WTC11 (cell line): ENCODE measurements at regions not wholly inside any gene's neighbourhood (a gene's known extent, or its start where the extent isn't known, plus 50 kb on each side); places are given as distances from the start of the nearest gene placed in this dataset.

ENCODE experiments used
- ATAC-seq: fragments of 200-7000 bp; cut with Tn5 transposase; 2 replicates; pipeline ENCODE4 v1.10.0; 2021; ENCODE audit warnings: mild to moderate bottlenecking, moderate library complexity
- CTCF ChIA-PET: fragments of 300-600 bp; sonication (Branson Sonifier 250); formaldehyde crosslinking; loops from one replicate; lab custom pipeline; 2021; ENCODE audit warnings: antibody characterized with exemption; lab: Charles Lee
- POLR2A ChIA-PET: fragments of 350-600 bp; sonication (Branson Sonifier 250); formaldehyde crosslinking; loops from one replicate; lab custom pipeline; 2021; ENCODE audit warnings: antibody characterized with exemption; lab: Charles Lee
- DNase-seq: peaks from one replicate; pipeline ENCODE4 v3.0.0; 2021; ENCODE audit warnings: low spot score
- H3K27ac Mint-ChIP-seq: 2 replicates; pipeline ENCODE4 v1.8.0; 2021; ENCODE audit warnings: mixed read lengths
- H3K27me3 Mint-ChIP-seq: 2 replicates; pipeline ENCODE4 v1.8.0; 2021; ENCODE audit warnings: low read depth, mild to moderate bottlenecking, moderate library complexity, mixed read lengths
- H3K36me3 Mint-ChIP-seq: 2 replicates; pipeline ENCODE4 v1.8.0; 2021; ENCODE audit warnings: mixed read lengths
- H3K4me1 Mint-ChIP-seq: 2 replicates; pipeline ENCODE4 v1.8.0; 2022; ENCODE audit warnings: mixed read lengths
- H3K4me3 Mint-ChIP-seq: 2 replicates; pipeline ENCODE4 v1.8.0; 2021; ENCODE audit warnings: mild to moderate bottlenecking, moderate library complexity, mixed read lengths
- H3K9me3 Mint-ChIP-seq: 2 replicates; pipeline ENCODE4 v1.8.0; 2021; ENCODE audit warnings: mixed read lengths
- ELF4 ChIP-seq: sonication (generic); formaldehyde crosslinking; IDR thresholded peaks from 2 replicates; pipeline ENCODE4 v1.8.1; 2022; ENCODE audit warnings: low read depth, mild to moderate bottlenecking, moderate library complexity, missing genetic modification reagents
- GTF2I ChIP-seq: fragments of 250-450 bp; sonication (Bioruptor Pico); conservative IDR thresholded peaks from 2 replicates; pipeline ENCODE4 v1.4.0; 2021; ENCODE audit warnings: mild to moderate bottlenecking
- IRF2 ChIP-seq: sonication (generic); formaldehyde crosslinking; IDR thresholded peaks from 2 replicates; pipeline ENCODE4 v1.8.0; 2022; ENCODE audit warnings: low read depth, missing genetic modification reagents, borderline replicate concordance
- JAZF1 ChIP-seq: fragments of 250-450 bp; sonication (Bioruptor Pico); IDR thresholded peaks from 2 replicates; pipeline ENCODE4 v1.9.0; 2021; ENCODE audit warnings: moderate library complexity, mild to moderate bottlenecking, inconsistent platforms
- JUN ChIP-seq: sonication (generic); formaldehyde crosslinking; IDR thresholded peaks from 2 replicates; pipeline ENCODE4 v1.8.0; 2023; ENCODE audit warnings: mild to moderate bottlenecking, missing genetic modification reagents
- MYBL2 ChIP-seq: sonication (generic); formaldehyde crosslinking; IDR thresholded peaks from 2 replicates; pipeline ENCODE4 v1.8.1; 2023; ENCODE audit warnings: mild to moderate bottlenecking, moderate library complexity, missing genetic modification reagents
- NFATC4 ChIP-seq: fragments of 250-450 bp; sonication (Bioruptor Pico); IDR thresholded peaks from 2 replicates; pipeline ENCODE4 v1.9.0; 2021; ENCODE audit warnings: mild to moderate bottlenecking
- NR1H2 ChIP-seq: sonication (generic); formaldehyde crosslinking; IDR thresholded peaks from 2 replicates; pipeline ENCODE4 v1.9.0; 2021; ENCODE audit warnings: mild to moderate bottlenecking, moderate library complexity, missing genetic modification reagents
- SOX15 ChIP-seq: fragments of 250-450 bp; sonication (Bioruptor Pico); IDR thresholded peaks from 2 replicates; pipeline ENCODE4 v1.9.0; 2021; ENCODE audit warnings: mild to moderate bottlenecking
- SP1 ChIP-seq: sonication (generic); formaldehyde crosslinking; conservative IDR thresholded peaks from 2 replicates; pipeline ENCODE4 v1.8.1; 2022; ENCODE audit warnings: missing genetic modification reagents
- TCF7 ChIP-seq: sonication (generic); formaldehyde crosslinking; IDR thresholded peaks from 2 replicates; pipeline ENCODE4 v1.8.0; 2022; ENCODE audit warnings: mild to moderate bottlenecking, low read depth, missing genetic modification reagents, moderate library complexity
- TEAD4 ChIP-seq: sonication (generic); formaldehyde crosslinking; IDR thresholded peaks from 2 replicates; pipeline ENCODE4 v1.8.0; 2022; ENCODE audit warnings: mild to moderate bottlenecking, missing genetic modification reagents
- TP53 ChIP-seq: sonication (generic); formaldehyde crosslinking; IDR thresholded peaks from 2 replicates; pipeline ENCODE4 v1.8.1; 2023; ENCODE audit warnings: mild to moderate bottlenecking, missing genetic modification reagents
- ZNF219 ChIP-seq: sonication (generic); formaldehyde crosslinking; IDR thresholded peaks from 2 replicates; pipeline ENCODE4 v1.8.0; 2023; ENCODE audit warnings: missing genetic modification reagents, mild to moderate bottlenecking, borderline replicate concordance
- TF ChIP-seq, protein P1 (sequence below): sonication (generic); formaldehyde crosslinking; IDR thresholded peaks from 2 replicates; pipeline ENCODE4 v1.8.0; 2022; ENCODE audit warnings: mild to moderate bottlenecking, missing genetic modification reagents
- TF ChIP-seq, protein P2 (sequence below): sonication (generic); formaldehyde crosslinking; conservative IDR thresholded peaks from 2 replicates; pipeline ENCODE4 v1.8.1; 2023; ENCODE audit warnings: mild to moderate bottlenecking, low read depth, missing genetic modification reagents, moderate library complexity
- TF ChIP-seq, protein P3 (sequence below): sonication (generic); formaldehyde crosslinking; IDR thresholded peaks from 2 replicates; pipeline ENCODE4 v1.8.1; 2022; ENCODE audit warnings: mild to moderate bottlenecking, missing genetic modification reagents, moderate library complexity, borderline replicate concordance
- TF ChIP-seq, protein P4 (sequence below): fragments of 250-450 bp; sonication (Bioruptor Pico); IDR thresholded peaks from 2 replicates; pipeline ENCODE4 v1.9.0; 2021; ENCODE audit warnings: mild to moderate bottlenecking
- TF ChIP-seq, protein P5 (sequence below): sonication (generic); formaldehyde crosslinking; IDR thresholded peaks from 2 replicates; pipeline ENCODE4 v1.8.0; 2023; ENCODE audit warnings: missing genetic modification reagents
- TF ChIP-seq, protein P6 (sequence below): sonication (generic); formaldehyde crosslinking; IDR thresholded peaks from 2 replicates; pipeline ENCODE4 v1.8.1; 2023; ENCODE audit warnings: mild to moderate bottlenecking, missing genetic modification reagents, moderate library complexity

DNA sequence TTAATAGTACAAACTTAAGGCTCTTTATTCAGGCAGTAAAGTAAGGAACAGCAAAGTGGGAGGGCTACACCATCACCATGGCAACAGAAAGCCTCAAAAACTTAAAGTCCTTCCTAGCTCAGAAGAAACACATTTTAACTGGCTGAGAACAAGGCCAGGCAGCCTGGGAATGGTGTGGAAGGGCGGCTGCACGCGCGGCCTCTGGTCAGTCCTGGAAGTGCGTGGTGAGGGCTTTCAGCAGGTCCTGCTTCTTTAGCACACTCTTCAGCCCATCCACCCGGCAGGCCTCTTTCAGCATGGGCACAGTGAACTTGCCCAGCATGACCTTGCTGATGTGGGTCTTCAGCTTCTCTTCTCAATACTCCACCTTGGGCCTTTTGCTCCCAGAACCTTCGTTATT is 133.0 kb downstream of the CYP26A1 start (continued):
- TF ChIP-seq, protein P1, sequence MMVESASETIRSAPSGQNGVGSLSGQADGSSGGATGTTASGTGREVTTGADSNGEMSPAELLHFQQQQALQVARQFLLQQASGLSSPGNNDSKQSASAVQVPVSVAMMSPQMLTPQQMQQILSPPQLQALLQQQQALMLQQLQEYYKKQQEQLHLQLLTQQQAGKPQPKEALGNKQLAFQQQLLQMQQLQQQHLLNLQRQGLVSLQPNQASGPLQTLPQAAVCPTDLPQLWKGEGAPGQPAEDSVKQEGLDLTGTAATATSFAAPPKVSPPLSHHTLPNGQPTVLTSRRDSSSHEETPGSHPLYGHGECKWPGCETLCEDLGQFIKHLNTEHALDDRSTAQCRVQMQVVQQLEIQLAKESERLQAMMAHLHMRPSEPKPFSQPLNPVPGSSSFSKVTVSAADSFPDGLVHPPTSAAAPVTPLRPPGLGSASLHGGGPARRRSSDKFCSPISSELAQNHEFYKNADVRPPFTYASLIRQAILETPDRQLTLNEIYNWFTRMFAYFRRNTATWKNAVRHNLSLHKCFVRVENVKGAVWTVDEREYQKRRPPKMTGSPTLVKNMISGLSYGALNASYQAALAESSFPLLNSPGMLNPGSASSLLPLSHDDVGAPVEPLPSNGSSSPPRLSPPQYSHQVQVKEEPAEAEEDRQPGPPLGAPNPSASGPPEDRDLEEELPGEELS (CRISPR knock-in tag): no peak
- TF ChIP-seq NFATC4 (CRISPR knock-in tag): no peak
- TF ChIP-seq TEAD4 (CRISPR knock-in tag): no peak
- no peak for TF ChIP-seq MYBL2 (CRISPR knock-in tag)
- TF ChIP-seq GTF2I: no peak
- no peak for TF ChIP-seq TP53 (CRISPR knock-in tag)

DNA sequence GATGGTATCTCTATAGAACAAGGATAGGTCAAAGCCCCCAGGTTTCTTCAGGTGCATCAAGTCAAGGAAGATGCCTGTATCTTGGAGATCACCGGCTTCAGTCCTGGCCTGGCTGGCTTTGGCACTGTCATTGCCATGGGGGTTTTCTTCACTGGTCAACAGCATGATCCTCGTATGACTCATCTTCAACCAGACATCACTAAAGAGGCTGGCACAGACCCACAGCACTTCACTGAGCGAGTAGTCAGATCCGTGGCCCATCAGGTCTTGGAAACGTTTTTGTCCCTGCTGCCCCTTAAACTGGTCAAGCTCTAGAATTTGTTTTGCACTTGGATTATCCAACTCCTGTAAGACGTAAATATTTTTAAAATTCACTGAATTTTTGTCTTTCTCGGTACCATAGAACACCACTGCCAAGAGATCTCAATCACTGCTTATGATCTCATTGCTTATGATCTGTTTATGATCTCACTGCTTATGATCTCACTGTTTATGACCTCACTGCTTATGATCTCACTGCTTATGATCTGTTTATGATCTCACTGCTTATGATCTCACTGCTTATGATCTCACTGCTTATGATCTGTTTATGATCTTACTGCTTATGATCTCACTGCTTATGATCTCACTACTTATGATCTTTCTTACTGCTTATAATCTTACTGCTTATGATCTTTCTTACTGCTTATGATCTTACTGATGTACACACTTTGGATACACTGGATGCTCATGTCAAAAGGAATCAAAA is 135.2 kb downstream of the CYP26A1 start:
- TF ChIP-seq IRF2 (CRISPR knock-in tag): no peak
- no peak for TF ChIP-seq NR1H2 (CRISPR knock-in tag)
- no peak for TF ChIP-seq ZNF219
- TF ChIP-seq SOX15: no peak
- TF ChIP-seq, protein P2, sequence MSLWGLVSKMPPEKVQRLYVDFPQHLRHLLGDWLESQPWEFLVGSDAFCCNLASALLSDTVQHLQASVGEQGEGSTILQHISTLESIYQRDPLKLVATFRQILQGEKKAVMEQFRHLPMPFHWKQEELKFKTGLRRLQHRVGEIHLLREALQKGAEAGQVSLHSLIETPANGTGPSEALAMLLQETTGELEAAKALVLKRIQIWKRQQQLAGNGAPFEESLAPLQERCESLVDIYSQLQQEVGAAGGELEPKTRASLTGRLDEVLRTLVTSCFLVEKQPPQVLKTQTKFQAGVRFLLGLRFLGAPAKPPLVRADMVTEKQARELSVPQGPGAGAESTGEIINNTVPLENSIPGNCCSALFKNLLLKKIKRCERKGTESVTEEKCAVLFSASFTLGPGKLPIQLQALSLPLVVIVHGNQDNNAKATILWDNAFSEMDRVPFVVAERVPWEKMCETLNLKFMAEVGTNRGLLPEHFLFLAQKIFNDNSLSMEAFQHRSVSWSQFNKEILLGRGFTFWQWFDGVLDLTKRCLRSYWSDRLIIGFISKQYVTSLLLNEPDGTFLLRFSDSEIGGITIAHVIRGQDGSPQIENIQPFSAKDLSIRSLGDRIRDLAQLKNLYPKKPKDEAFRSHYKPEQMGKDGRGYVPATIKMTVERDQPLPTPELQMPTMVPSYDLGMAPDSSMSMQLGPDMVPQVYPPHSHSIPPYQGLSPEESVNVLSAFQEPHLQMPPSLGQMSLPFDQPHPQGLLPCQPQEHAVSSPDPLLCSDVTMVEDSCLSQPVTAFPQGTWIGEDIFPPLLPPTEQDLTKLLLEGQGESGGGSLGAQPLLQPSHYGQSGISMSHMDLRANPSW (CRISPR knock-in tag): no peak
- no peak for TF ChIP-seq JUN
- TF ChIP-seq ELF4 (CRISPR knock-in tag): no peak
- TF ChIP-seq, protein P1 (CRISPR knock-in tag): no peak
- TF ChIP-seq TCF7 (CRISPR knock-in tag): no peak
- no peak for TF ChIP-seq JAZF1 (CRISPR knock-in tag)
- TF ChIP-seq, protein P3, sequence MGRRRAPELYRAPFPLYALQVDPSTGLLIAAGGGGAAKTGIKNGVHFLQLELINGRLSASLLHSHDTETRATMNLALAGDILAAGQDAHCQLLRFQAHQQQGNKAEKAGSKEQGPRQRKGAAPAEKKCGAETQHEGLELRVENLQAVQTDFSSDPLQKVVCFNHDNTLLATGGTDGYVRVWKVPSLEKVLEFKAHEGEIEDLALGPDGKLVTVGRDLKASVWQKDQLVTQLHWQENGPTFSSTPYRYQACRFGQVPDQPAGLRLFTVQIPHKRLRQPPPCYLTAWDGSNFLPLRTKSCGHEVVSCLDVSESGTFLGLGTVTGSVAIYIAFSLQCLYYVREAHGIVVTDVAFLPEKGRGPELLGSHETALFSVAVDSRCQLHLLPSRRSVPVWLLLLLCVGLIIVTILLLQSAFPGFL (CRISPR knock-in tag): no peak
- TF ChIP-seq TEAD4 (CRISPR knock-in tag): no peak
- TF ChIP-seq SP1 (CRISPR knock-in tag): no peak
- TF ChIP-seq, protein P4, sequence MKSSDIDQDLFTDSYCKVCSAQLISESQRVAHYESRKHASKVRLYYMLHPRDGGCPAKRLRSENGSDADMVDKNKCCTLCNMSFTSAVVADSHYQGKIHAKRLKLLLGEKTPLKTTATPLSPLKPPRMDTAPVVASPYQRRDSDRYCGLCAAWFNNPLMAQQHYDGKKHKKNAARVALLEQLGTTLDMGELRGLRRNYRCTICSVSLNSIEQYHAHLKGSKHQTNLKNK (CRISPR knock-in tag): no peak
- TF ChIP-seq, protein P5, sequence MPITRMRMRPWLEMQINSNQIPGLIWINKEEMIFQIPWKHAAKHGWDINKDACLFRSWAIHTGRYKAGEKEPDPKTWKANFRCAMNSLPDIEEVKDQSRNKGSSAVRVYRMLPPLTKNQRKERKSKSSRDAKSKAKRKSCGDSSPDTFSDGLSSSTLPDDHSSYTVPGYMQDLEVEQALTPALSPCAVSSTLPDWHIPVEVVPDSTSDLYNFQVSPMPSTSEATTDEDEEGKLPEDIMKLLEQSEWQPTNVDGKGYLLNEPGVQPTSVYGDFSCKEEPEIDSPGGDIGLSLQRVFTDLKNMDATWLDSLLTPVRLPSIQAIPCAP (CRISPR knock-in tag): no peak
- TF ChIP-seq, protein P6, sequence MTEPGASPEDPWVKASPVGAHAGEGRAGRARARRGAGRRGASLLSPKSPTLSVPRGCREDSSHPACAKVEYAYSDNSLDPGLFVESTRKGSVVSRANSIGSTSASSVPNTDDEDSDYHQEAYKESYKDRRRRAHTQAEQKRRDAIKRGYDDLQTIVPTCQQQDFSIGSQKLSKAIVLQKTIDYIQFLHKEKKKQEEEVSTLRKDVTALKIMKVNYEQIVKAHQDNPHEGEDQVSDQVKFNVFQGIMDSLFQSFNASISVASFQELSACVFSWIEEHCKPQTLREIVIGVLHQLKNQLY (CRISPR knock-in tag): no peak
- no peak for ATAC-seq
- Mint-ChIP-seq H3K36me3 (no peaks in the 10 kb centered on the region), H3K27me3 (no peaks in the 10 kb centered on the region), H3K27ac (no peak overlapping the region), H3K9me3 (no peaks in the 10 kb centered on the region), H3K4me3 (no peak overlapping the region), H3K4me1 (peaks cover 4% of the 10 kb centered on the region; the same call in 1 of the 2 replicates)
- POLR2A ChIA-PET: interaction anchor here (1.8 kb wide), 1 partner anchor 10 kb away, joined by 5 read pairs; no protein-coding TSS in a partner anchor
- CTCF ChIA-PET: no interaction called here
- DNase-seq: no peak
